ENCODE measurements at regions not wholly inside any gene's neighbourhood (a gene's known extent, or its start where the extent isn't known, plus 50 kb on each side); places are given as distances from the start of the nearest gene placed in this dataset.
"Not testable (repeated sequence)": the region's sequence is repeated elsewhere in the genome, so short reads cannot be mapped to it uniquely, and the experiment has no call there.

DNA sequence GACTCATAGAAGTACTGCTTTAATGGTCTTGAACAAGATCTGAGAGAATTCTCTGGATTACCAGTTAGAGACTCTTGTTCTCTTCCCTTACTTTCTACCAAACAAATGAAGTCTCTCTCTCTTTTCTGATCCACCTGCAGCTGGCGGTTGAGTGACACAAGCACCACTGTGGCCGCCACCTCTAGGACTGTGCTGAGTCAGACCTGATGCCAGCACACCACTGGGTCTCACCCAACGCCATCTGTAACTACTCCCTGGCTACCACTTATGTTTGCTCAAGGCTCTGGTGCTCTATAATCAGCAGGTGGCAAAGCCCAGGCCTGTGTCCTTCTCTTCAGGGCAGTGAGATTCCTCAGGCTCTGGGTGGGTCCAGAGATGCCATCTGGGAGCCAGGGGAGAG lies 1173.5 kb downstream of the RPA4 start:
- no peak for DNase-seq

DNA sequence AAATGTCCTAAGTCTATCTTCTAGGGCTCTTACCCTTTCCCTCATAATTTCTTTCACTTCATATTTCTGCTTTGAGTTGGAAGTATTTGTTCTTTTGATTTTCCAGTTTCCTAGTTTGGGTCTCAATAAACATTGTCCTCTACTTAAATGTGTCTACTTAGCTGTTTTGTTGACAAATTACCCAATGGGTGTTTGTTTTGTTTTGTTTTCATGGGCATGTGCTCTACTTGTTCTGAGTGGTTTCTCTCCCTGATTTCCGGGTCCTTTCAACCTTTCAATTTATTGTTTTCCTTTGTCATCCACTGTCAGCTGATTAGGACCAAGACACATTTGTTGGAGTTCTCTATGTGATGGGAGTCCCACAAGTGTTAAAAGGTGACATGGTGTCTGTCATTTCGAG lies 1181.4 kb downstream of the RPA4 start:
- no peak for DNase-seq

GRCh38 chrX:98067611-98068010 lies 1183.9 kb downstream of the RPA4 start:
- no peak for DNase-seq

DNA sequence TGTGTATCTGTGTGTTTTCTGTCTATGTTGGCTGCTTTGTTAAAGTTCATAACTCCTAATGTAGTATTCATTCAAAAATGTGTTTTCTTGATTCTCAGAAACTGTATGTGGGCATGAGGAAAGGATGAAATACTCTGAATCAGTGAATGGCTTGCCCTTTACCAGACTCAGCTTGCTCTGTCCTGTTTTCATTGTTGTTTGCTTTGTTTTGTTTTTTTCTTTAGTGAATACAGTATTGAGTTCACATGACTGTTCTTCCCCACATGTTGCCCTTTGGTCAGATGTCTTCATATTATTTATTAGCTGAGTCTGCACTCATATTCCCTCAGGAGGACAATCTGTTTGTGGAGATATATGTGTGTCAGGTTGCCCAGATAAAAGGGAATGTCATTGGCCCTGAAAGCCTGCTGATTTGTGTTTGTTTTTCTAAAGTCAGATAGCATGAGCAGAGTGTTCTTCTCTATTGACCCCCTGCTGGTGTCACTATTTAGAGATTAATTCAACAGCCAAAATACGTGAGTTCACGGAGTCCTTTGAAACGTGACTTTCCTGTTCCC lies 1184.4 kb downstream of the RPA4 start:
- DNase-seq, result peak in 1 of 51 donors; percentile 0

GRCh38 chrX:98071331-98071730 lies 1187.6 kb downstream of the RPA4 start:
- no peak for DNase-seq

DNA sequence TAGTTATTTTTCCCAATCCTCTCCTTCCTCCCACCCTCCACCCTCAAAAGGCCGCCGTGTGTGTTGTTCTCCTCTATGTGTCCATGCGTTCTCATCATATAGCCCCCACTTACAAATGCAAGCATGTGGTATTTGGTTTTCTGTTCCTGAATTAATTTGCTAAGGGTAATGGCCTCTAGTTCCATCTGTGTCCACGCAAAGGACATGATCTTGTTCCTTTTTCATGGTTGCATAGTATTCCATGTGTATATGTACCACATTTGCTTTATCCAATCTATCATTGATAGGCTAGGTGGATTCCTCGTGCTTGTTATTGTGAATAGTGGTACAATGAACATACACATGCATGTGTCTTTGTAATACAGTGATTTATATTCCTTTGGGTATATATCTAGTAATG lies 1193.7 kb downstream of the RPA4 start:
- no peak for DNase-seq

DNA sequence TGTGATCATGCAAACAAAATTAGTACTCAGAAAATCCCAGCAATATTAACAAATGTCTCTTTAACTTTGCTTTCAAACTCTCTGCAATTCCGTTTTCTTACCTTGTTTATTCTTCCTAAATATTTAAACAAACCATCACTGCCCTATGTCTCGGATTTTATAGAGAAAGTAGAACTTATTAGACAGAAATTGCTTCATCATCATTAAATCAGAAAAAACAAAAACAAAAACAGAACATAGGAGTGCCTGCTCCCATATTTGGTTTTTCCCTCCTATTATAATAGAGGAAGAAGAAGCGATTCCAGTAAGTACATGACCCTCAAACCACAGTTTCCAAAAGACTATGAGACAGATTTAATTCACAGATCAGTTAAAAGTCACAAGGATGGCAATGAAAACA lies 1228.0 kb downstream of the RPA4 start:
- DNase-seq, result no peak

- DNase-seq, result no peak
These were observed 1230.3 kb downstream of the RPA4 start for GRCh38 chrX:98114021-98114420.

DNA sequence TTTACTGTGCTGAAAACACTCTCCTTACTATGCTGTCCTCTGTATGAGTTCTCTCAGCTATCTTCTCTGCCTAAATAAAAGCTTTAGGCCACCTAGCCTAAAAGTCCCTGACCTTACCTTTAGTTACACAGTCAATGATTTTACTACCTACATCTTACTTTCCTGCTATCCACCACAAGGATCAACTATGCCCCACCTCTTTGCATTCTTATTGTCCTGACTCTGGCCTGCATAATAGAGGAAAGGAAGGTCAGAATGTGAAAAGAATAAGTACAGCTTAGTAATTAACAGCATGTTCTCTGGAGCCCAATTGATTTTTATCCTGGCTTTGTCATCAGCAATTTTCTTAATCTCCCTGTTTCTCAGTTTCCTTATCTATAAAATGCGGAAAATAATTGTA lies 1257.8 kb downstream of the RPA4 start:
- no peak for DNase-seq

DNA sequence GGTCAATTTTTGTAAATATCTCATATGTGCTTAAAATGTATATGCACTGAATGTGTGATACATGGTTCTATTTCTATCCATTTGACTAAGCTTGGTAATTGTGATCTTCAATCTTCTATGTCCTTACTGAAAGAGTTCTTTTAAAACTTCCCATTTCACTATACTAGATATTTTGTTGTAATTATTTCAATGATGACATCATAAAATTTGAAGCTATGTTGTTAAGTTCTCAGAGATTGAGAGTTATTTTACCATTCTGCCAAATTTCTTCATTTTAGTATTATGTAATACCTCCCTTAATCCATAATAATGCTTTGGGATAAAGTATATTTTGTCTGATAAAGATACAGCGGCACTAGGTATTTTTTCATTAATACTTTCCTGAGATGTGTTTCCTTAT lies 1307.3 kb downstream of the RPA4 start:
- no peak for DNase-seq

DNA sequence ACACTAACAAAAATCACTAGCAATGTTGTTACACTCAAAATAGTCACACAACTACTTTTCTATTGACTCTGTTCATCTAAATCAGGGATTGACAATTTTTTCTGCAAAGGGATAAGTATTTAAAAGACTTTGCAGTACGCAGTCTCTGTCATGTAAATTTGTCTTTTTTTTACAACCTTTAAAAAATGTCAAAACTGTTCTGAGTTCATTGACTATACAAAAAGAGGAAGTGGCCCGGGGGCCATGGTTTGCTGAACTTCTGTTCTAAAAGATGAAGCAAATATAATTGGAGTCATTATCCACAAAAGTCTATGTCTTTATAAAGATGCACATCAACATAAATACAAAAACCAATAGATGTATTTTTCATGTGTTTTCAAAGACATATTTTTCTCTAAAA lies 1310.3 kb downstream of the RPA4 start:
- DNase-seq, result no peak

GRCh38 chrX:98203800-98204199 lies 1320.1 kb downstream of the RPA4 start:
- DNase-seq, result no peak

DNA sequence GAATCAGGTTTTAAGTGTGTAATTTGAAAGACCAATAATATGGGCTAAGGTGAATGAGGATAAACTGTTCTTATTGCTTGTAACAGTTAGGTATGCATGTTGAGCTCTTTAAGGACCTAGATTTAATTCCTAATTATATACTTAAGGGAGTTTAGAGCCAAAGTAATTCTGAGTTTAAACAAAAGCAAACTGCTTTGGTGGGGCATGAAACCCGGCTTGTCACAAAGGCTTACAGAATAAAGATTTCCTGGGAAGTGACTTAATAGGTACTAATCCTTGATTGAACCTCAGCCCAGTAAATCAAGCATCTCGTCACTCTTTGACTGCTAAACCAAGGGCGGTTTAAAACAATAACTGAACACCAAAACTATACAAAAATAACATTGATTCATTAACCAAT lies 1324.2 kb downstream of the RPA4 start:
- no peak for DNase-seq

DNA sequence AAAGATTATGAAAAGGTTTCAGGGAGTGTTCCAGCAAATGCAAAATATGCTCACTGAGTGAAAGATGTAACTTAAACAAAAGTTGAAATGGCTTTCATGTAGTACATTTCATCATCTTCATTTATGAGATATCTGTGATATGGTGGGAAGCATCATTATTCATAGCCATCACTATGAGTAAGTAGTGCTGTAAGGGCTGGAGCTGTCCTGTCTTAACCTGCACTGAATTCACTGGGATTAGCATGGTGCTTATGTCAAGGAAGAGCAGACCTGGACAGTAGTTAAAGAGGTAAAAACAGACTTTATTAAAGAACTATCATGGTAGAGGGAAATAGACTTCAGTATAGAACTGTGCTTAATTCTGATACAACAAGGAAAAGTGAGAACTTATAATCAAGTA lies 1347.3 kb downstream of the RPA4 start:
- no peak for DNase-seq

- DNase-seq, result not testable (repeated sequence)
These were observed 1356.4 kb downstream of the RPA4 start for GRCh38 chrX:98240061-98240460.

GRCh38 chrX:98263135-98263534 lies 1379.4 kb downstream of the RPA4 start:
- DNase-seq, result no peak

GRCh38 chrX:98289726-98290125 lies 1406.0 kb downstream of the RPA4 start:
- no peak for DNase-seq

GRCh38 chrX:98294310-98294709 lies 1410.6 kb downstream of the RPA4 start:
- DNase-seq, result no peak

- DNase-seq, result no peak
These were observed 1412.4 kb downstream of the RPA4 start for GRCh38 chrX:98296129-98296528.

GRCh38 chrX:98299785-98300184 lies 1416.1 kb downstream of the RPA4 start:
- DNase-seq, result no peak

- DNase-seq, result not testable (repeated sequence)
These were observed 1416.8 kb downstream of the RPA4 start for GRCh38 chrX:98300536-98300935.

DNA sequence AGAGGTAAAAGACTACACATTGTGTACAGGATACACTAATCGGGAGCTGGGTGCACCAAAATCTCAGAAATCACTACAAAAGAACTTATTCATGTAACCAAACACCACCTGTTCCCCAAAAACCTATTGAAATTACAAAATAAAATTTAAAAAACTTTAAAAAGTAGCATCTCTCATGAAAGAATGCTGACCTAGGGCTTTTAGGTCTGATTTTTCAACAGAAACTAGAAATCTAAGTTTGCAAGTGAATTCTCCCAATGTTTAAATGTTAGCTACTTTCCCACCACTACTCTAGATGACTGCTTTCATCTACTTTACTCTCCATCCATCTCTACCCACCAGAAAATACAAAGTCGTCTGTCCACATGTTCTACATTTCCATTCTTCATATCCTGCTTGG lies 1447.7 kb downstream of the RPA4 start:
- DNase-seq, result no peak

DNA sequence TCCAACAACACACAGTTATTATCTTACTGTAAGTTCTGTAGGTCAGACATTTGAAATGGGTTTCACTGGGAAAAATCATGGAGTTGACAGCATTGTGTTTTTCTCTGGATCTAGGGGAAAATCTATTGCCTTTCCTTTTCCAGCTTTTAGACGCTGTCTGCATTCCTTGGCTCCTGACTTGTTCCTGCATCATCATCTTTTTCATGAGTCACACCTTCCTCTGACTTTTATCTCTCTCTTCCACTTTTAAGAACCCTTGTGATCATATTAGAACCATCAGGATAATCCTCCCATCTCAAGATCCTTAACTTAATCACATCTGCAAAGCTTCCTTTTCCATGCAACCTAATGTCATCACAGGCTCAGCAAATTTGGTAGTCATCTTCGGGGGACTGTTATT lies 1454.8 kb downstream of the RPA4 start:
- no peak for DNase-seq

- no peak for DNase-seq
These were observed 1467.2 kb downstream of the RPA4 start for GRCh38 chrX:98350940-98351339.

DNA sequence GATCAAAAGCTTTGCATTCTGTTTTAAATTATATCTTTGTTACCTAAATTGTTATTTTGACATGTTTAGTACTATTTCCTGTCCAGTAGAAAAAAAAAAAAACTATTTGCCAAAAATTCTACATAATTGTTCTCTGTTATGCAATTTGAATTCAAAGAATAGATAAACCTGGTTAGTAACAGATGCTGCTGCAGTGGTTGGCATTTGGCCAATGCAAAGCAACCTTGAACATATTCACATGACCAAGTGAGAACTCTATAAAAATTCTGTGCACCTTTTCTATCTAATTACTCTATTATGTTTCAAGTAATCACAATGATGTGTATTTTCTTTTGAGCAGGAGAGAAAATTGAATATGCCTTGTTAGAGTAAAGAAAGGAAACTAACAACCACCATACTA lies 1473.4 kb downstream of the RPA4 start:
- no peak for DNase-seq

Measured in hypothalamus (tissue), 51 donors.